ENCODE measurements at regions not wholly inside any gene's neighbourhood (a gene's known extent, or its start where the extent isn't known, plus 50 kb on each side); places are given as distances from the start of the nearest gene placed in this dataset.

GRCh38 chr13:88887045-88887662, 1216.0 kb downstream of the SLITRK5 start:
- DNase-seq (ENCODE audit: low read depth, low spot score) (no peak), ATAC-seq (no peak)
- no peaks in the 10 kb centered on the region for H3K36me3 ChIP-seq (ENCODE audit: control insufficient read depth in 1 of 2, insufficient read depth in 2 of 2, low read length in 2 of 2)
- BruUV-seq (replicated peaks) = no TSS peak
- H3K4me3 ChIP-seq (replicated peaks in 1 of 2; ENCODE audit: low read depth in 1 of 2, low read length in 2 of 2) = no peak overlapping the region
- intact Hi-C loops (cut with micrococcal nuclease) = no loop called here
- H2AFZ ChIP-seq (ENCODE audit: low read depth, low read length, poor library complexity, severe bottlenecking) = no peak overlapping the region
- 0 out of 4 replicates have a peak, but pooled peaks cover 0 to 4% of the 10 kb centered on the region in 2 experiments for H3K9me3 ChIP-seq (ENCODE audit: control insufficient read depth in 1 of 2, insufficient read depth in 1 of 2, low read depth in 1 of 2, low read length in 2 of 2)
- H3K4me1 ChIP-seq (ENCODE audit: control insufficient read depth in 1 of 2, insufficient read depth in 2 of 2, low read length in 2 of 2) = no peaks in the 10 kb centered on the region
- ChIA-PET RAD21 (ENCODE audit: low non-redundant PET in 1 of 2, low total read pairs in 2 of 2, uncharacterized antibody in 2 of 2, unreplicated experiment in 2 of 2) (no interaction called here), POLR2A (no interaction called here), CTCF (no interaction called here)
- H4K20me1 ChIP-seq (ENCODE audit: insufficient read depth) = no peaks in the 10 kb centered on the region
- no peak for TF ChIP-seq TCF7L2 (IDR thresholded peaks at IDR 0.05; ENCODE audit: borderline replicate concordance, extremely low read depth, insufficient read depth, insufficient read length)
- 0 out of 6 replicates have a peak, but pooled peaks of 1 of the 3 experiments have one; percentile 11 for TF ChIP-seq CTCF (IDR thresholded peaks at IDR 0.05 in 2 of 3, conservative IDR thresholded peaks at IDR 0.05 in 1 of 3; ENCODE audit: borderline replicate concordance in 1 of 3, insufficient read depth in 1 of 3, low read depth in 2 of 3, low read length in 2 of 3)
- H3K27me3 ChIP-seq (ENCODE audit: insufficient read depth, low read length) = no peaks in the 10 kb centered on the region
- H3K4me2 ChIP-seq (ENCODE audit: low read length) = no peak overlapping the region
- H3K9ac ChIP-seq (ENCODE audit: low read length) = no peak overlapping the region
- H3K27ac ChIP-seq (ENCODE audit: low read depth, low read length) = no peak overlapping the region
- no peaks in the 10 kb centered on the region for H3K79me2 ChIP-seq (ENCODE audit: insufficient read depth, low read length)
- no peaks in the 10 kb centered on the region for H3K9me2 ChIP-seq (ENCODE audit: insufficient read depth)

GRCh38 chr13:88895261-88895941, 1224.2 kb downstream of the SLITRK5 start:
- intact Hi-C loops (cut with micrococcal nuclease) = no loop called here
- Histone ChIP-seq H3K9ac (ENCODE audit: low read length) (no peak overlapping the region), H4K20me1 (ENCODE audit: insufficient read depth) (no peaks in the 10 kb centered on the region), H3K79me2 (ENCODE audit: insufficient read depth, low read length) (no peaks in the 10 kb centered on the region), H3K27ac (ENCODE audit: low read depth, low read length) (no peak overlapping the region), H3K4me1 (ENCODE audit: control insufficient read depth in 1 of 2, insufficient read depth in 2 of 2, low read length in 2 of 2) (no peaks in the 10 kb centered on the region), H3K36me3 (ENCODE audit: control insufficient read depth in 1 of 2, insufficient read depth in 2 of 2, low read length in 2 of 2) (no peaks in the 10 kb centered on the region), H3K4me2 (ENCODE audit: low read length) (no peak overlapping the region), H3K9me3 (ENCODE audit: control insufficient read depth in 1 of 2, insufficient read depth in 1 of 2, low read depth in 1 of 2, low read length in 2 of 2) (no peaks in the 10 kb centered on the region; a peak in 2 of 4 replicates), H3K9me2 (ENCODE audit: insufficient read depth) (no peaks in the 10 kb centered on the region), H3K27me3 (ENCODE audit: insufficient read depth, low read length) (no peaks in the 10 kb centered on the region), H3K4me3 (replicated peaks in 1 of 2; ENCODE audit: low read depth in 1 of 2, low read length in 2 of 2) (no peak overlapping the region), H2AFZ (ENCODE audit: low read depth, low read length, poor library complexity, severe bottlenecking) (no peak overlapping the region)
- ATAC-seq (no peak), DNase-seq (ENCODE audit: low read depth, low spot score) (no peak)
- ChIA-PET CTCF (no interaction called here), POLR2A (no interaction called here), RAD21 (ENCODE audit: low non-redundant PET in 1 of 2, low total read pairs in 2 of 2, uncharacterized antibody in 2 of 2, unreplicated experiment in 2 of 2) (no interaction called here)
- BruUV-seq (replicated peaks) = no TSS peak
- TF ChIP-seq EZH2phosphoT487 (IDR thresholded peaks at IDR 0.05; ENCODE audit: borderline replicate concordance) = no peak
- no peak for TF ChIP-seq ZFX (IDR thresholded peaks at IDR 0.05)
- no peak for TF ChIP-seq EZH2 (IDR thresholded peaks at IDR 0.05)
- TF ChIP-seq JUND (IDR thresholded peaks at IDR 0.05) = no peak
- no peak for TF ChIP-seq POLR2A (IDR thresholded peaks at IDR 0.05; ENCODE audit: borderline replicate concordance, extremely low read depth, insufficient read depth, insufficient read length)
- no peak for TF ChIP-seq SP1 (IDR thresholded peaks at IDR 0.05; ENCODE audit: low read depth)
- TF ChIP-seq RAD21 (IDR thresholded peaks at IDR 0.05; ENCODE audit: low read depth) = no peak
- TF ChIP-seq EGR1 (IDR thresholded peaks at IDR 0.05; ENCODE audit: low read depth) = no peak
- TF ChIP-seq POLR2AphosphoS5 (IDR thresholded peaks at IDR 0.05; ENCODE audit: low read depth, low read length) = no peak
- TF ChIP-seq TCF7L2 (IDR thresholded peaks at IDR 0.05; ENCODE audit: borderline replicate concordance, extremely low read depth, insufficient read depth, insufficient read length) = no peak
- no peak for TF ChIP-seq SRF (IDR thresholded peaks at IDR 0.05; ENCODE audit: low read depth)
- TF ChIP-seq CEBPB (IDR thresholded peaks at IDR 0.05; ENCODE audit: low read depth) = no peak
- no peak for TF ChIP-seq YY1 (IDR thresholded peaks at IDR 0.05; ENCODE audit: extremely low read depth, insufficient replicate concordance, low read depth, low read length)
- TF ChIP-seq MAX (IDR thresholded peaks at IDR 0.05) = no peak
- no peak for TF ChIP-seq ELF1 (IDR thresholded peaks at IDR 0.05; ENCODE audit: borderline replicate concordance, low read depth)
- no peak for TF ChIP-seq FOSL1 (IDR thresholded peaks at IDR 0.05; ENCODE audit: low read depth)

All from HCT116 (cell line).